Subcutaneous abdominal adipose tissue (tissue), 5 donors: ENCODE measurements at regions not wholly inside any gene's neighbourhood (a gene's known extent, or its start where the extent isn't known, plus 50 kb on each side); places are given as distances from the start of the nearest gene placed in this dataset.

Source experiments
- H3K27ac ChIP-seq: one replicate; pipeline ENCODE4 v1.7.0; 2013; ENCODE audit warnings: low read depth, mild to moderate bottlenecking, inconsistent platforms, low read length, moderate library complexity
- H3K27me3 ChIP-seq, 5 donors: one replicate each; pipeline ENCODE4 v1.7.0; 2013; ENCODE audit warnings: low read length in 5 of 5, inconsistent platforms in 1 of 5; ENCODE audit not compliant: control insufficient read depth in 5 of 5, insufficient read depth in 4 of 5
- H3K36me3 ChIP-seq, 5 donors: one replicate each; pipeline ENCODE4 v1.7.0; 2013; ENCODE audit warnings: low read length in 5 of 5; ENCODE audit not compliant: control insufficient read depth in 5 of 5, insufficient read depth in 5 of 5
- H3K4me1 ChIP-seq, 5 donors: one replicate each; pipeline ENCODE4 v1.7.0; 2013; ENCODE audit warnings: low read length in 5 of 5, mild to moderate bottlenecking in 3 of 5, moderate library complexity in 1 of 5; ENCODE audit not compliant: control insufficient read depth in 5 of 5, insufficient read depth in 5 of 5
- H3K4me3 ChIP-seq, 5 donors: one replicate each; pipeline ENCODE4 v1.7.0; 2013; ENCODE audit warnings: low read length in 5 of 5, low read depth in 1 of 5
- H3K9ac ChIP-seq, 5 donors: one replicate each; pipeline ENCODE4 v1.7.0; 2013; ENCODE audit warnings: low read length in 5 of 5, mild to moderate bottlenecking in 4 of 5, moderate library complexity in 3 of 5
- H3K9me3 ChIP-seq, 5 donors: one replicate each; pipeline ENCODE4 v1.7.0; 2013; ENCODE audit warnings: low read length in 5 of 5; ENCODE audit not compliant: control insufficient read depth in 5 of 5
- donor health status: healthy.
- donor health status: healthy.
- donor health status: healthy.
- donor health status: healthy.
- donor health status: healthy.

- Histone ChIP-seq H3K27ac (no peak overlapping the region), H3K27me3 (peaks cover 0 to under 1% (median 0%) of the 10 kb centered on the region in 5 donors), H3K4me1 (no peaks in the 10 kb centered on the region), H3K36me3 (no peaks in the 10 kb centered on the region), H3K9ac (no peak overlapping the region), H3K9me3 (peaks cover 0 to 4% (median 0%) of the 10 kb centered on the region in 5 donors), H3K4me3 (no peak overlapping the region)
Observed at GRCh38 chr15:91752081-91752785, 101.3 kb upstream of the SLCO3A1 start.

DNA sequence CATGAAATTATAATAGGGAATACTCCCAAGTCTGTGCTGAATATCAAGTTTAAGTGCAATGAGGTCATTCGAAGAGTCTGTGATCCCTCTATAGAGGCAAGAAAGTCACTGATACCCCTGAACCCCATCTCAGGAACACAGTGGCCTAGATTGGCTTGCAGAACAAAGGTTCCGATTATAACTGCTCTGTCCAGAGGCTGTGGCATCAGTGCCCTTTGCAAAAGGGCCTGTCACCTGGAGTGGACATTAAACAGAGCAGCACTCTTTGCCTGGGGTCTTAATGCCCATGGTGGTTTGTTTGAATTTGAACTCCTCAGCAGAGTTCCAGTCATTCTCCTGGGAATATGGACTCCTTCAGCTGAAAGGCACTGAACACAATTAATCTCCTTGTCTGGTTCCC is 93.9 kb upstream of the SLCO3A1 start:
- no peaks in the 10 kb centered on the region for H3K36me3 ChIP-seq
- no peaks in the 10 kb centered on the region for H3K4me1 ChIP-seq
- no peak overlapping the region for H3K27ac ChIP-seq
- no peak overlapping the region for H3K4me3 ChIP-seq
- H3K9me3 ChIP-seq: no peaks in the 10 kb centered on the region
- no peak overlapping the region for H3K9ac ChIP-seq
- peaks cover 0 to 5% (median 3%) of the 10 kb centered on the region in 5 donors for H3K27me3 ChIP-seq

GRCh38 chr15:91765660-91766059 is 87.8 kb upstream of the SLCO3A1 start:
- no peaks in the 10 kb centered on the region for H3K9me3 ChIP-seq
- no peak overlapping the region for H3K9ac ChIP-seq
- H3K4me1 ChIP-seq: no peaks in the 10 kb centered on the region
- no peak overlapping the region for H3K27ac ChIP-seq
- H3K27me3 ChIP-seq: peaks cover 0 to 3% (median 0%) of the 10 kb centered on the region in 5 donors
- no peaks in the 10 kb centered on the region for H3K36me3 ChIP-seq
- H3K4me3 ChIP-seq: no peak overlapping the region

DNA sequence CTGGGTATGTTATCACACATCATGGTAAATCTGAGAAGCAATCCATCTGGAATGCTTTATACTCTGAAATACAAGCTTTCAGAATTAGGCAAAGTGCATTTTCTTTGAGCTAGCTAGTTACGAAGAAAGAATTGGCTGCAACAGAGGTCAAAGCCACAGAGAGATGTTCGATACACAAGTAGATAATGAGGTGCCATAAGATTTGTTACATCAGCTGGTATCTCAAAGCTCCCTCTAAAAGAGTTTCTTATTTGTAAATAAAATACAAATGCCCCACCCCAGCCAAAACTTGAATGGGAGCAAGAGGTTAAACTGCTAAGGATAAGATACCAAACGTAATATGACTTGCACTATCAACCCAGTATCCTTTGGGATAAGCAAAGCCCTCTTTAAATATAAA is 84.0 kb upstream of the SLCO3A1 start:
- Histone ChIP-seq H3K4me1 (no peaks in the 10 kb centered on the region), H3K27me3 (peaks cover 0 to 3% (median 0%) of the 10 kb centered on the region in 5 donors), H3K9ac (no peak overlapping the region), H3K27ac (no peak overlapping the region), H3K9me3 (no peaks in the 10 kb centered on the region), H3K36me3 (no peaks in the 10 kb centered on the region), H3K4me3 (no peak overlapping the region)

- H3K9me3 ChIP-seq: no peaks in the 10 kb centered on the region
- no peaks in the 10 kb centered on the region for H3K36me3 ChIP-seq
- H3K27me3 ChIP-seq: peaks cover 0 to 3% (median 0%) of the 10 kb centered on the region in 5 donors
- H3K9ac ChIP-seq: no peak overlapping the region
- no peak overlapping the region for H3K4me3 ChIP-seq
- H3K27ac ChIP-seq: no peak overlapping the region
- no peaks in the 10 kb centered on the region for H3K4me1 ChIP-seq
Observed at GRCh38 chr15:91769894-91770293, 83.6 kb upstream of the SLCO3A1 start.

DNA sequence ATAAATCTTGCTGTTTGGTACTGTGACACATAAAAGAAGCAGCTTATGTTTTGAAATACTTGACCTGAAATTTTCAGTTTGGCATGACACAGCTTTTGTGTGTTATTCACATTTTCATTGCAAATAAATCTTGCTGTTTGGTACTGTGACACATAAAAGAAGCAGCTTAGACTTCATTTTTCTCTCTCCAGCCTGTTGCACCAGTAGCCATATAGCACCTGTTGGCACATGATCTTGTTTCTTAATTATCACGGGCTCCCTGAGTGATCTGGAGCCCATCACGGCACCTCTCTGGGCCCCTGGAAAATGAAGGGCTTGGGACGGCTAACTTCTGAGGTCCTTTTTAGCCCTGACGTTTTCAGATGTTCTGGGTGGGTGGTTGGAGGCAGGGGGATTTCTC is 77.4 kb upstream of the SLCO3A1 start:
- Histone ChIP-seq H3K9ac (no peak overlapping the region), H3K27me3 (peaks cover 0 to 4% (median 0%) of the 10 kb centered on the region in 5 donors), H3K36me3 (no peaks in the 10 kb centered on the region), H3K9me3 (no peaks in the 10 kb centered on the region), H3K4me3 (no peak overlapping the region), H3K4me1 (no peaks in the 10 kb centered on the region), H3K27ac (no peak overlapping the region)

DNA sequence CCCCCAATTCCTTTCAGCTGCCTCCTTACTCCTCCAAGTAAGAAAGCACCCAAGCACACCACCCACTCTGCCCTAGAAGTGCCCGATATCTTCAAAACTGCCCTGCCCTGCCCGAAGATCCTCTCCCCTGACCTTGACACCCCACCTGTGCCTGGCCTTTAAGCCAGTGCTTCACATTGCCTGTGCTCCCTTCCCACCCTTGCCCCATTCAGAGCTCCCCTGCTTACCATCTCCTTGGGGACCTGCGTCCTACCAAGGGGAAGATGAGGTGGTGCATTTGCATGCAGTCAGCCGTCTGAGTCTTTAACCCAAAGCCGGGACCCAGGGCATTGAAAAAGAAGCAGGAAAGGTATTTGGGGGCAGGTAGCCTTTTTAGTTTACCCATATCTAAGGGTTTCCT is 73.5 kb upstream of the SLCO3A1 start:
- Histone ChIP-seq H3K4me3 (no peak overlapping the region), H3K36me3 (no peaks in the 10 kb centered on the region), H3K27me3 (peaks cover 0 to 4% (median under 1%) of the 10 kb centered on the region in 5 donors), H3K4me1 (peaks cover 0 to 2% (median 0%) of the 10 kb centered on the region in 5 donors), H3K9me3 (no peaks in the 10 kb centered on the region), H3K9ac (no peak overlapping the region), H3K27ac (no peak overlapping the region)

GRCh38 chr15:91780387-91780786 is 73.1 kb upstream of the SLCO3A1 start:
- H3K9ac ChIP-seq: no peak overlapping the region
- H3K9me3 ChIP-seq: no peaks in the 10 kb centered on the region
- no peak overlapping the region for H3K27ac ChIP-seq
- no peaks in the 10 kb centered on the region for H3K36me3 ChIP-seq
- H3K4me3 ChIP-seq: no peak overlapping the region
- H3K27me3 ChIP-seq: peaks cover 0 to 4% (median 2%) of the 10 kb centered on the region in 5 donors
- H3K4me1 ChIP-seq: peaks cover 0 to 2% (median 0%) of the 10 kb centered on the region in 5 donors

- Histone ChIP-seq H3K27me3 (peaks cover 0 to 4% (median 2%) of the 10 kb centered on the region in 5 donors), H3K9me3 (no peaks in the 10 kb centered on the region), H3K9ac (no peak overlapping the region), H3K27ac (no peak overlapping the region), H3K4me3 (no peak overlapping the region), H3K4me1 (peaks cover 0 to 2% (median 0%) of the 10 kb centered on the region in 5 donors), H3K36me3 (no peaks in the 10 kb centered on the region)
Observed at GRCh38 chr15:91782221-91782620, 71.3 kb upstream of the SLCO3A1 start.

DNA sequence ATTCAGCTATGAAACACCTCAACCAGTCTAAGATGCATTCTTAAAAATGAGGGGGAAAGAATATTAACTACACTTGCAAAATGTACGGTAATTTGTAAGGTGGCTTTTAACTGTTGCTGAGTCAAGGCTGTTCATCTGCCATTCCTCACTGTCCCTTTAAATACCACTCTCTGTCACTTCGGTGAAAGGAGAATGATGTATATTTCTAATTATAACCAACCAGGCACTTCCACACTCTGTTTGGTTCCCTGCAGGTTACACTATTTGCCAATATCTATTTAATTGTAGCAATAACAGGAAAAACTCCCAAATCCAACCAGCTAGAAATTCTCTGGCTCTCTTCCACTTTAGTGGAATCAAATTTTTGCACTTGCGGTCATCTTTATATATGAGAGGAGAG is 70.5 kb upstream of the SLCO3A1 start:
- no peak overlapping the region for H3K9ac ChIP-seq

More for the DNA sequence above, 70.5 kb upstream of the SLCO3A1 start:
- Histone ChIP-seq H3K36me3 (no peaks in the 10 kb centered on the region), H3K27ac (no peak overlapping the region), H3K4me3 (no peak overlapping the region), H3K4me1 (peaks cover 0 to 2% (median 0%) of the 10 kb centered on the region in 5 donors), H3K9me3 (no peaks in the 10 kb centered on the region), H3K27me3 (peaks cover 0 to 4% (median 2%) of the 10 kb centered on the region in 5 donors)
